Hematopoietic multipotent progenitor cell (in vitro differentiated cells): ENCODE measurements at regions not wholly inside any gene's neighbourhood (a gene's known extent, or its start where the extent isn't known, plus 50 kb on each side); places are given as distances from the start of the nearest gene placed in this dataset.
"Not testable (repeated sequence)": the region's sequence is repeated elsewhere in the genome, so short reads cannot be mapped to it uniquely, and the experiment has no call there.

Experiments
- DNase-seq, 3 donors: peaks; one replicate each; pipeline ENCODE4 v3.0.0-alpha.2; 2011 to 2015; ENCODE audit warnings: low read depth in 2 of 3, low spot score in 2 of 3

GRCh38 chr6:50899306-50899870, 80.7 kb downstream of the TFAP2B start:
- no peak for DNase-seq

GRCh38 chr6:50902260-50902659, 83.6 kb downstream of the TFAP2B start:
- no peak for DNase-seq

- no peak for DNase-seq
These were observed 86.6 kb downstream of the TFAP2B start for GRCh38 chr6:50905297-50905696.

- DNase-seq, result no peak
These were observed 88.9 kb downstream of the TFAP2B start for GRCh38 chr6:50907565-50907964.

GRCh38 chr6:50913105-50913770, 94.6 kb downstream of the TFAP2B start:
- no peak for DNase-seq

GRCh38 chr6:50921378-50921777, 102.7 kb downstream of the TFAP2B start:
- not testable (repeated sequence) for DNase-seq

- DNase-seq, result no peak
These were observed 103.3 kb downstream of the TFAP2B start for GRCh38 chr6:50921968-50922367.

GRCh38 chr6:50922579-50923525, 104.2 kb downstream of the TFAP2B start:
- peak in 2 of 3 donors; percentile 1 to 2 for DNase-seq

GRCh38 chr6:50924758-50925157, 106.1 kb downstream of the TFAP2B start:
- DNase-seq, result no peak

- no peak for DNase-seq
These were observed 106.9 kb downstream of the TFAP2B start for GRCh38 chr6:50925548-50925947.

- no peak for DNase-seq
These were observed 107.3 kb downstream of the TFAP2B start for GRCh38 chr6:50925981-50926380.

- DNase-seq, result no peak
These were observed 109.1 kb downstream of the TFAP2B start for GRCh38 chr6:50927800-50928199.

- no peak for DNase-seq
These were observed 110.7 kb downstream of the TFAP2B start for GRCh38 chr6:50929323-50929722.

- DNase-seq, result no peak
These were observed 116.8 kb downstream of the TFAP2B start for GRCh38 chr6:50935442-50935841.

- peak in 2 of 3 donors; percentile 11 to 54 for DNase-seq
These were observed 117.6 kb downstream of the TFAP2B start for GRCh38 chr6:50936277-50936681.

- no peak for DNase-seq
These were observed 121.3 kb downstream of the TFAP2B start for GRCh38 chr6:50939931-50940330.

GRCh38 chr6:50945789-50946188, 127.1 kb downstream of the TFAP2B start:
- DNase-seq, result no peak

- DNase-seq, result no peak
These were observed 133.6 kb downstream of the TFAP2B start for GRCh38 chr6:50952092-50952907.

GRCh38 chr6:50956014-50956413, 137.3 kb downstream of the TFAP2B start:
- DNase-seq, result no peak

GRCh38 chr6:50958148-50958697, 139.6 kb downstream of the TFAP2B start:
- DNase-seq, result no peak
